ENCODE measurements at regions not wholly inside any gene's neighbourhood (a gene's known extent, or its start where the extent isn't known, plus 50 kb on each side); places are given as distances from the start of the nearest gene placed in this dataset.

DNA sequence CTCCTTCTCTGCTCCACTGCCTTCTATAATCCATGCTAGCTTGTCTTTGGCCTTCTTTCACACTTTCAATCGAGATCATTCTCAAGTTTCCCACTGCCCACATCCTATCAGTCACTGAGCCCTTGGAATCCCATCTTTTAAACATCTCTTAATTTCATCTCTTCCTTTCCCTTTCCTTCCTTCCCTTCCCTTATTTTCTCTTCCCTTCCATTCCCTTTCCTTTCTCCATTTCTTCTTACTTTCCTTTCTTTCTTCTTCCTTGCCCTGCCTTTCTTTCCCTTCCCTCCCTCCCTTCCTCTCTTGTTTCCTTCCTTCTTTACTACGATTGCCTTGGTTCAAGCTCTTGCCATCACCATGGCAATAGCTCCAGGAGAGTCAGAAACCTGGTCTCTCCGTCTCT is 183.8 kb downstream of the EMP1 start:
- no peak for DNase-seq (ENCODE audit: low read depth)

GRCh38 chr12:13379531-13380188 is 183.1 kb downstream of the EMP1 start:
- DNase-seq (ENCODE audit: low read depth): no peak

DNA sequence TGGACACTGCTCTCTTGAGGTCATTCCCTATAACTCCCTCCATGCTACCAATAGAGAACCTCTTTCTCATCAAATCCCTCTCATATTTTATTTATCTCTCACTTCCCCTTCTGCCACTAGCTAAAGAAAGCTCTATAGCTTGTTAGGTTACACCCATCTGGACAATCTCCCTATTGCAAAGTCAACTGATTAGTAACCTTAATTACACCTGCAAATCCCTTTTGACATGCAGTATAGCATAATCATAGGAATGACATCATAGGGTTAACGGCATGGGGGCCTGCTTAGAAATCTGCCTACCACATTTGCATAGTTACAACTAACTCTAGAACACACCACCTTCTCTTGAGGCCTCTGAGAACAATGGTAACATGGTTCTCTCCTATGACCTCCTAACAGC is 181.2 kb downstream of the EMP1 start:
- no peak for DNase-seq (ENCODE audit: low read depth)

DNA sequence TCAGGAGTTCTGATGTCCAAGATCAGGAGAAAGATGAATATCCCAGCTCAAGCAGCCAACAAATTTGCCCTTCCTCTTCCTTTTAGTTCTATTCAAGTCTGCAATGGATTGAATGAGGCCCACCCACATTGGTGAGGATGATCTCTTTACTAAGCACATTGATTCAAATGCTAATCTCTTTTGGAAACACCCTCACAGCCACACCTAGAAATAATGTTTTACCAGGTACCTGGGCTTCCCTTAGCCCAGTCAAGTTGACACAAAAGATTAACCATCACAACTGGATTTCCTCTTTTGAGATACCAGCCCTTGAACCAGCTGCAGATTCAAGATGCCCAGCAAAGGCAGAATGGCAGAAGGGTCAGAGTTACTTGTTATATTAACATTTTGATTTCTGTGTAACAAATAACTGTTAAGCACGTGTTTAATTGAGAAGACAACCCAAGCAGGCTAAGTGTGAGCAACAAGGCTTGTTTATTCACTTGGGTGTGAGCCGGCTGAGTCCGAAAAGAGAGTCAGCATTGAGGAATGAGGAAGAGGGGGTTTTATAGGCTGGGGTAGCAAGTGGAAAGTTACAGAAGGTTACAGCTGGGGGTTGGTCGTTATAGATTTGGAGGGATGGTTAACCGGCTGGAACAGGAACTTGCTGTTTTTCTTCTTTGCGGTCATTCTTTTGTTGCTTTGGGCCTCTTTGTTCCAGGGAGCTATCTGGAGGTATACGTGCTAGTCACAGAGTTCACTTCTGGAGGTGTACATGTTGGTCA is 180.3 kb downstream of the EMP1 start:
- no peak for DNase-seq (ENCODE audit: low read depth)

- no peak for DNase-seq (ENCODE audit: low read depth)
Measured at GRCh38 chr12:13375583-13376345, 179.2 kb downstream of the EMP1 start.

DNA sequence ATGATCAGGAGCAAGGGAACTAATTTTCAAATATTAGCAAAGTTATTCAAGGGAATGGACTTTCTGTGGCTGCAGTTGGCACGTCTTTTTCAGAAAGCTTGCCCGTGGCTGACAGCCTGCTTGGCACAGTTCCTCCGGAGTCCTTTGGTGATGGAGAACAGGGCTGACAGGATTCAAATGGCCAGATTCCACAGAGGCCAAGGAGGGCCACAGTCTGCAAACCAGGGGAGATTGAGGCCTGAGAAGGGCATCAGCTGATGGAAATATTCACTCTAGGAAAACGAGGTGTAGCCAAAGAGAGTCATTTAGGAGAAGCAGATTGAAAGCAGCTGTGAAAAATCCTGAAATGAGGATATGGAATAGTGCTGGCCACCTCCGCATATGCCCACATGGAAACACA is 178.3 kb downstream of the EMP1 start:
- no peak for DNase-seq (ENCODE audit: low read depth)

DNA sequence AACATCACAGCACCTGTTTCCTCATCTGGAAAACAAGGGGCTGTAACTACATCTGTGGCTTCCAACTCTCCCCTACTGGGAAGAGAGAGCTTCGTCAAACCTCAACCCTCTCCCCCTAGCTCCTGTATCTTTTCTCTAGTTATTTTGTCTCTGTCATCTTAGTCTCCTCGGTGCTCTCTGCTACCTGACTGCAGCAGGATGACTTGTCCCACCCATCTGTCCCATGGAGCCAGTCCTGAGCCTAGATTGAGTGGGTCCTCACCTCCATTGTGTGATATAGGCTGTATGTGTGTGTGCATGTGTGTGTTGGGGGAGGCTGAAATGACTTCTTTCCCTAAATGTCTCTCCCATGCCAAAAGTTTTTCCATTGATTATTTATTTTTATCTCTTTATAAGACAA is 177.3 kb downstream of the EMP1 start:
- no peak for DNase-seq (ENCODE audit: low read depth)

GRCh38 chr12:13373131-13373530 is 176.6 kb downstream of the EMP1 start:
- DNase-seq (ENCODE audit: low read depth): no peak

GRCh38 chr12:13372386-13372785 is 175.9 kb downstream of the EMP1 start:
- DNase-seq (ENCODE audit: low read depth): no peak

DNA sequence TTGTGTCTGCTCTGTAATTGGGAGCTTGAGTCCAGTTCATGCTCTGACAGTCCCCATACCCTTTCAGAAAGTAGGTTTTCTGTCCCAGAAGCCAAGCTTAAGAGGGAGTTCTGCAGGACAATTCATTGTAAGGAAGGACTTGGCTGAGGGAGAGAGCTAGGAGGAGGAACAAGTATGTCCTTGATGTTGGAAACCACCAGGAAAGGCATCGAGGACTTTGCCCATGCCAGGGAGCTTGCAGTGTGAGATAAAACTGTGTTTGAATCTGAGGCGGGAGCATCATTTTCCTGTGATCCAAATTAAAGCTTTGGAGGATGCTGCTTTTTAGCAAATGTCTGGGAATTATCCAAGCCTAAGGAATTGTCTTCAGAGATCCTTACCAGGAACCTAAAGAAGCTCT is 175.3 kb downstream of the EMP1 start:
- no peak for DNase-seq (ENCODE audit: low read depth)

GRCh38 chr12:13371367-13371766 is 174.8 kb downstream of the EMP1 start:
- DNase-seq (ENCODE audit: low read depth): no peak

DNA sequence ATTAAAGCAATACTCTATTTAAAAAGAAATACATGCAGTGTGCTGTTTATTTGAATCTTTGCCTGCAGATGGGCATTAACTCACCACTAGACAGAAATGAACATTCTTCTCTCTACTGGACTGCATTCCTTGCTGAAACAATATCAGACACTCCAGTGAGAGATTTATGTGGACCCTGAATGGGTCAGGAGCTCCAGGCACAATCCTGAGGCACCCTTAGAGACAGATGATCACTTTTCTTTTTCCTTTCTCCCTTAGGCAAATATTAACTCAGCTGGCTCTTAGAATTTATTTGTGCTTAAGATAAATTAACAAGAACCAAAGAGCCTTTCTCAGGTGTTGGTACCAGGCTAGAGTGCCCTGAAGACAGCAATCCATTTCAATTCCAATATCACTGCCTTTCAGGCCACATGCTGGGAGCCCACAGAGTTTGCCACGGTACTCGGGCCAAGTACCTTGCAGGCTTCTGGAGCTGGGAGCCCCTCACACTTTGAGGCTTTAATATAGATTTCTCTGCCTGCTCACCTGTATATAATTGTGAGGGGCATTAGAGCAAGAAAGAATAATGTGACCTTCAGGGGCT is 173.0 kb downstream of the EMP1 start:
- no peak for DNase-seq (ENCODE audit: low read depth)

DNA sequence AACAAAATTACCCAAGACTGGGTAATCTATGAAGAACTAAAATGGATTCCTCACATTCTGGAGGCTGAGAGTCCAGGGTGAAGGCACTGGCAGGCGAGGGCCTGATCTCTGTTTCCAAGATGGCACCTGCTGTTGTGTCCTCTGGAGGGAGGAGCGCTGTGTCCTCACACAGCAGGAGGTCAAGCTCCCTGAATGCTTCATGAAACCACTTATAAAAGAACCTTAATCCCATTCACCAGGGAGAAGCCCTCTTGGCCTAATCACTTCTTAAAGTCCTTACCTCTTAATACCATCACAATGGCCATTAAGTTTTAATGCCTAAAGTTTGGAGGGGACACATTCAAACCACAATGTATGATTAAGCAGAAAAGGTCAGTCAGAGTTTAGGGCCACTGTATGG is 172.4 kb downstream of the EMP1 start:
- DNase-seq (ENCODE audit: low read depth): no peak

DNA sequence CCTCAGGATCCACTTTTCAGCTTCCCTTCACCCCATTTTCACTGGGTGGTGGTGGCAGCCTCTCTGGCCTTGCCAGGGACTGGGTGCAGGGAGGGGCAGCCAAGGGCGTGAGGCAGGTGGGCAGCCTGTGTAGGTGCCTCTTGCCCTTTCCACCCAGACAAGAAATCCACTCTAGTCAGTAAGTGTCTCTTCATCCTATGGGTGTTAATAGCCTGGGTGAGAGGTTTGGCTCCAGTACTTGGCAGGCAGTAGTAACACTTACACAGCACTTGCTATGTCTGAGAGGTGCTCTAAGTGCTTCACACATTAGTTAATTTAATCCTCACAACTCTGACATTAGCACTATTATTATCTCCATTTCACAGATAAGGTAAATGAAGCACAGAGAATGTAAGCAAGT is 171.9 kb downstream of the EMP1 start:
- no peak for DNase-seq (ENCODE audit: low read depth)

- no peak for DNase-seq (ENCODE audit: low read depth)
Measured at GRCh38 chr12:13367973-13368372, 171.4 kb downstream of the EMP1 start.

- DNase-seq (ENCODE audit: low read depth): no peak
Measured at GRCh38 chr12:13365748-13366366, 169.3 kb downstream of the EMP1 start.

DNA sequence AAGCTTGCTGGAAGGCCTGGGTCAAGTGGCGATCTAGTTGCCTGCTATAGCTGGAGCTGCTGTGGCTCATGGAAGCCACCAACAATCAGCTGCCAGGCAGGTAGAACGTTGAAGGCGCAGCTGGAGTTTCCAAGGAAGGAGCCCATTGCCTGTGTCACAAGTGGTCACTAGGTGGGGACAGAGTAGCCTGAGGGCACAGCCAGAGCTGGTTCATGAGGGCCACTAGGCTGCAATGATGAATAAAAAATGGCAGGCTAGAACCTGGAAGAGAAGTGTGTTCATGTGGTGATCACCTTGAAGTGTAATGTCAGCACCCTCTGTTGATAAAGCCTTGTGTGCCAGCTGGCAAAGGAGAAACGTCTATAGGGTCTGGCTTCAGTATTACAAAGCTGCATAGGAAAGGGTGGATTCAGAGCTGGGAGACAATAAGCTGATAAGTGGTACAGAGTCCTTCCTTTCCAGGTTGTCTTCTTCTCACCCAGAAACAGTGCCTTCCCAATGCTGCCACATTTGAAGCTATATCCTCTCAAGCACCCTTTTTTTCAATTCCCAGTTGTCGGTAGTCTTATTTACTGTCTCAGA is 165.8 kb downstream of the EMP1 start:
- DNase-seq (ENCODE audit: low read depth): peak; percentile 57

DNA sequence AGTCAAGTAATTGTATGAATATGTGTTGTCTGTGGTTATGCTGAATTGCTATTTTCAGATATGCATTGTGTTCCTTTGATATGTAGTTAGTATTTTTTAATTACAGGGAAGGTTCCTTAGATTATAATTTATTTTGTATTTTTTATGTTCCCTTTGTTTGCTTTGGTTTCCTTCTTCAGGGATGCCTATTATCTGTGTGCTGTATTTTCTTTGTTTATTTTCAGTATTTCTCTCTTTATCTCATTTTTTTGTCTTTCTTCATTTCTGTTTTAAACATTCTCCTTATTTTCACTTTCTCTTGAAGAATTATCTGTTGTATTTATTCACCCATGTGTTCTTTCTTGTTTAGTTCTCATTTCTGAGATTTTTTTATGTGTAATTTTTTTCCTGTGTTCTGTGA is 163.1 kb downstream of the EMP1 start:
- no peak for DNase-seq (ENCODE audit: low read depth)

- no peak for DNase-seq (ENCODE audit: low read depth)
Measured at GRCh38 chr12:13358391-13358905, 161.9 kb downstream of the EMP1 start.

- no peak for DNase-seq (ENCODE audit: low read depth)
Measured at GRCh38 chr12:13350946-13351345, 154.4 kb downstream of the EMP1 start.

DNA sequence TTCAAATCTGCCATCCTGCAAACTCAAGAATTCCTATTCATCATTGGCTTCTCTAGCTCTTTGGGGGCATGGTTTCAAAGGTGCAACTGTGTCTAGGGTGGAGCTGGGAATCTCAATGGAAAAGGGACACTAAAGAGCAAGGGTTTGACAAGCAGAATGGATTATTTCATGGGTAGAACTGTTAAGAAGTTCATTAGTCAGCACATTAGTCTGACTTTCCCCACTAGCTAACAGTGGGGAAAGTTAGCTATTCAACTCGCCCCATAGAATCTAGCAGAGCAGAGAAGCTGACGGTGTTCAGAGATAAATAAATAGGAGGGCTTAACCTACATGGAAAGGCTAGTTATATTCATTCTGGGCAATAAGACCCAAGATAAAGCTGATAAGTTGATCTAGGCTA is 153.9 kb downstream of the EMP1 start:
- DNase-seq (ENCODE audit: low read depth): no peak

DNA sequence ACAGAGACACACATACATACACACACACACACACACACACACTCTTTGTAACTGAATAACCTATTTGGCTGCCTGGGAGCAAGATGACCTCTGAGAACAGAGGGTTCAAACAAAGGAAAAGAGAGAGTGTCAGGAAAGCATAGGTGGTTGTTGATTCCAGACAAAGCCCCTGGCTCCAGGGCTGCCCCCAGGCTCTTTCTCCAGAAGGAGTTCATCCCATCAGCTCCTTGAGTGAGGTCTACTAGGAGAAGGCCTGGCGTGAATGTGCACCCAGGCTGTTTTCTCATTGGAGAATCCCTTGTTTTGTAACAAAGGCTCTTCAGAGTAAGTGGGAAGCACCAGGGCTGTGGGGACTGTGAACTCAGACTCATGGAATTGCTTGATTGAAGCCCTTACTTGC is 151.9 kb downstream of the EMP1 start:
- no peak for DNase-seq (ENCODE audit: low read depth)
